SK-N-SH (cell line): ENCODE measurements at regions not wholly inside any gene's neighbourhood (a gene's known extent, or its start where the extent isn't known, plus 50 kb on each side); places are given as distances from the start of the nearest gene placed in this dataset.

ENCODE experiments used
- CTCF ChIA-PET: fragments of 300-600, 350-600 bp; formaldehyde crosslinking; extraction: SDS; loops from one replicate; lab custom pipeline; 2021; lab: Yijun Ruan, JAX
- POLR2A ChIA-PET: fragments of 350-600 bp; sonication (Branson Sonifier 250); formaldehyde crosslinking; extraction: SDS; loops from one replicate; lab custom pipeline; 2020; ENCODE audit warnings: antibody characterized with exemption, inconsistent platforms; lab: Yijun Ruan, JAX
- DNase-seq: peaks from one replicate; pipeline ENCODE4 v3.0.0; 2012
- H2AFZ ChIP-seq: fragments of 200-600 bp; sonication (generic); 2 replicates; pipeline ENCODE4 v1.8.1; 2016; ENCODE audit warnings: antibody characterized with exemption, mild to moderate bottlenecking, low read depth
- H3F3A ChIP-seq: fragments of 200-600 bp; sonication (generic); replicated peaks from 2 replicates; pipeline ENCODE3; 2016; ENCODE audit warnings: antibody characterized with exemption, mild to moderate bottlenecking; ENCODE audit not compliant: insufficient read depth
- H3K27ac ChIP-seq, 2 experiments: fragments of 200-500 bp in 1 of 2; fragments of 200-600 bp in 1 of 2; sonication (Bioruptor generic) in 1 of 2; sonication (generic), shearing (Covaris generic) in 1 of 2; 2 replicates each; pipeline versions ENCODE4 v1.5.1 to v1.6.1; 2014 to 2016; ENCODE audit warnings: low read depth in 2 of 2, inconsistent platforms in 1 of 2, low read length in 1 of 2, mild to moderate bottlenecking in 1 of 2, mixed read lengths in 1 of 2
- H3K27me3 ChIP-seq: fragments of 200-600 bp; sonication (generic), shearing (Covaris generic); 2 replicates; pipeline ENCODE4 v1.6.1; 2016; ENCODE audit warnings: mixed run types; ENCODE audit not compliant: insufficient read depth
- H3K36me3 ChIP-seq, 2 experiments: fragments of 200-500 bp in 1 of 2; fragments of 200-600 bp in 1 of 2; sonication (Bioruptor generic) in 1 of 2; sonication (generic) in 1 of 2; replicated peaks in 1 of 2; 2 replicates each; pipeline versions ENCODE3 to v1.5.1; 2014 to 2016; ENCODE audit warnings: low read length in 1 of 2, mild to moderate bottlenecking in 1 of 2; ENCODE audit not compliant: insufficient read depth in 2 of 2, control insufficient read depth in 1 of 2
- H3K4me1 ChIP-seq, 2 experiments: fragments of 200-500 bp in 1 of 2; fragments of 200-600 bp in 1 of 2; sonication (Bioruptor generic) in 1 of 2; sonication (generic), shearing (Covaris generic) in 1 of 2; 2 replicates each; pipeline versions ENCODE4 v1.5.1 to v1.6.1; 2014 to 2016; ENCODE audit warnings: low read depth in 1 of 2, low read length in 1 of 2, mixed run types in 1 of 2; ENCODE audit not compliant: insufficient read depth in 2 of 2, control insufficient read depth in 1 of 2
- H3K4me2 ChIP-seq: fragments of 200-600 bp; sonication (generic), shearing (Covaris generic); 2 replicates; pipeline ENCODE4 v1.6.1; 2017; ENCODE audit warnings: mixed run types
- H3K4me3 ChIP-seq, 2 experiments: fragments of 200-500 bp in 1 of 2; fragments of 200-600 bp in 1 of 2; sonication (Bioruptor generic) in 1 of 2; sonication (generic), shearing (Covaris generic) in 1 of 2; 2 replicates each; pipeline versions ENCODE4 v1.5.1 to v1.8.1; 2014 to 2016; ENCODE audit warnings: low read depth in 2 of 2, inconsistent platforms in 1 of 2, low read length in 1 of 2, mild to moderate bottlenecking in 1 of 2, mixed read lengths in 1 of 2, moderate library complexity in 1 of 2
- H3K79me2 ChIP-seq: fragments of 200-600 bp; sonication (generic); 2 replicates; pipeline ENCODE4 v1.8.1; 2017; ENCODE audit warnings: mild to moderate bottlenecking; ENCODE audit not compliant: insufficient read depth
- H3K9ac ChIP-seq: fragments of 200-600 bp; sonication (generic); 2 replicates; pipeline ENCODE4 v1.6.1; 2017; ENCODE audit warnings: mixed run types
- H3K9me2 ChIP-seq: fragments of 200-600 bp; sonication (generic); 2 replicates; pipeline ENCODE4 v1.6.1; 2017; ENCODE audit warnings: mixed run types
- H3K9me3 ChIP-seq: fragments of 200-600 bp; sonication (generic); 2 replicates; pipeline ENCODE4 v1.6.1; 2017; ENCODE audit warnings: mixed run types, mild to moderate bottlenecking, moderate library complexity
- H4K20me1 ChIP-seq: fragments of 200-600 bp; sonication (generic); 2 replicates; pipeline ENCODE4 v1.6.1; 2017; ENCODE audit warnings: mild to moderate bottlenecking, mixed run types; ENCODE audit not compliant: insufficient read depth
- CHD2 ChIP-seq: fragments of 150-350 bp; IDR thresholded peaks from 2 replicates; pipeline ENCODE4 v1.6.1; 2018; ENCODE audit warnings: low read length; ENCODE audit not compliant: partially characterized antibody
- FOXJ3 ChIP-seq: sonication (generic); formaldehyde crosslinking; IDR thresholded peaks from 2 replicates; pipeline ENCODE4 v1.5.1; 2020; ENCODE audit warnings: mild to moderate bottlenecking, missing genetic modification reagents
- GABPA ChIP-seq: IDR thresholded peaks from 2 replicates; pipeline ENCODE4 v1.4.0; 2012; ENCODE audit warnings: low read depth, mild to moderate bottlenecking
- JUND ChIP-seq: IDR thresholded peaks from 2 replicates; pipeline ENCODE4 v1.4.0; 2012
- MXI1 ChIP-seq: IDR thresholded peaks from 2 replicates; pipeline ENCODE4 v1.6.1; 2012; ENCODE audit warnings: mild to moderate bottlenecking, low read depth, low read length, improper control_type of control experiment
- NRF1 ChIP-seq: IDR thresholded peaks from 2 replicates; pipeline ENCODE4 v1.6.1; 2012; ENCODE audit warnings: low read depth, mild to moderate bottlenecking, low read length
- POLR2AphosphoS5 ChIP-seq: IDR thresholded peaks from 2 replicates; pipeline ENCODE4 v1.6.1; 2012; ENCODE audit warnings: low read depth, low read length
- RAD21 ChIP-seq: IDR thresholded peaks from 2 replicates; pipeline ENCODE4 v1.6.1; 2012; ENCODE audit warnings: mild to moderate bottlenecking, low read length
- RCOR1 ChIP-seq: fragments of 150-350 bp; IDR thresholded peaks from 2 replicates; pipeline ENCODE4 v1.6.1; 2017; ENCODE audit warnings: antibody characterized with exemption, low read length
- RFX5 ChIP-seq: IDR thresholded peaks from 2 replicates; pipeline ENCODE4 v1.6.1; 2012; ENCODE audit warnings: mild to moderate bottlenecking, improper control_type of control experiment, low read length
- RXRA ChIP-seq: IDR thresholded peaks from 2 replicates; pipeline ENCODE4 v1.4.0; 2012; ENCODE audit warnings: low read depth, mild to moderate bottlenecking, borderline replicate concordance
- SIN3A ChIP-seq: IDR thresholded peaks from 2 replicates; pipeline ENCODE4 v1.6.1; 2012; ENCODE audit warnings: low read depth, mild to moderate bottlenecking, low read length, moderate library complexity, borderline replicate concordance
- TAF1 ChIP-seq: IDR thresholded peaks from 2 replicates; pipeline ENCODE4 v1.6.1; 2012; ENCODE audit warnings: low read depth, mild to moderate bottlenecking, low read length, moderate library complexity, borderline replicate concordance
- TEAD4 ChIP-seq: IDR thresholded peaks from 2 replicates; pipeline ENCODE4 v1.4.0; 2012; ENCODE audit warnings: mild to moderate bottlenecking, borderline replicate concordance; ENCODE audit not compliant: insufficient read depth
- WGBS: methylation state at CpG from one replicate; pipeline ENCODE4 v1.1.6; 2017; ENCODE audit warnings: low lambda C conversion rate; 5-methylcytosine and 5-hydroxymethylcytosine counted together
- TF ChIP-seq, protein P1 (sequence below): IDR thresholded peaks from 2 replicates; pipeline ENCODE4 v1.4.0; 2012; ENCODE audit warnings: low read depth, borderline replicate concordance
- TF ChIP-seq, protein P2 (sequence below): fragments of 150-350 bp; IDR thresholded peaks from 2 replicates; pipeline ENCODE4 v1.6.1; 2016; ENCODE audit warnings: mild to moderate bottlenecking, low read depth, low read length
- TF ChIP-seq, protein P3 (sequence below): IDR thresholded peaks from 2 replicates; pipeline ENCODE4 v1.4.0; 2012; ENCODE audit warnings: low read depth
- TF ChIP-seq, protein P4 (sequence below): IDR thresholded peaks from 2 replicates; pipeline ENCODE4 v1.4.0; 2012; ENCODE audit warnings: low read depth, borderline replicate concordance

DNA sequence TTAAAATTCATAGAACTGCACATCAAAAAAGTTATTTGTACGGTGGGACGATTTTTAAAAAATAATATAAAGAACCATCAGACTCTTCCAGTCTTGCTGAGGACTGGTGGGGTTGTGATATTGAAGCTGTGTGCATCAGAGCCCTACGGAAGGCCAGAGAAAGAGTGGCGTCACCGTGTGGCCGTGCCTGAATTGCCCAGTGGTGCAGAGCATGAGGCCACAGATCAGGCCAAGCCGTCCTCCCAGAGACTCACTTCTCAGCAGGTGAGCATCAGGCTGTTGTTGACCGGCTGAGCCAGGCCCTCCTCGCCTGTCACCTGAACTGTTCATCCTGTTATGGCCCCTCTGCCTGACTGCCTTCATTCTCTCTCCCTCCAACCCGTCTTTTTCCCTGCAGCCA, 1013.9 kb downstream of the TBC1D22A start:
- Histone ChIP-seq H3F3A (no peaks in the 10 kb centered on the region), H3K36me3 (no peaks in the 10 kb centered on the region), H3K9ac (no peak overlapping the region), H3K27me3 (no peaks in the 10 kb centered on the region), H3K4me1 (no peaks in the 10 kb centered on the region; a peak in 1 of 4 replicates), H3K4me2 (no peak overlapping the region), H4K20me1 (no peaks in the 10 kb centered on the region), H3K9me2 (no peaks in the 10 kb centered on the region), H3K27ac (no peak overlapping the region), H2AFZ (no peak overlapping the region), H3K4me3 (no peak overlapping the region), H3K9me3 (no peaks in the 10 kb centered on the region), H3K79me2 (no peaks in the 10 kb centered on the region)
- TF ChIP-seq, protein P1, sequence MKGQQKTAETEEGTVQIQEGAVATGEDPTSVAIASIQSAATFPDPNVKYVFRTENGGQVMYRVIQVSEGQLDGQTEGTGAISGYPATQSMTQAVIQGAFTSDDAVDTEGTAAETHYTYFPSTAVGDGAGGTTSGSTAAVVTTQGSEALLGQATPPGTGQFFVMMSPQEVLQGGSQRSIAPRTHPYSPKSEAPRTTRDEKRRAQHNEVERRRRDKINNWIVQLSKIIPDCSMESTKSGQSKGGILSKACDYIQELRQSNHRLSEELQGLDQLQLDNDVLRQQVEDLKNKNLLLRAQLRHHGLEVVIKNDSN, result no peak
- TF ChIP-seq TEAD4, result no peak
- TF ChIP-seq, protein P2, sequence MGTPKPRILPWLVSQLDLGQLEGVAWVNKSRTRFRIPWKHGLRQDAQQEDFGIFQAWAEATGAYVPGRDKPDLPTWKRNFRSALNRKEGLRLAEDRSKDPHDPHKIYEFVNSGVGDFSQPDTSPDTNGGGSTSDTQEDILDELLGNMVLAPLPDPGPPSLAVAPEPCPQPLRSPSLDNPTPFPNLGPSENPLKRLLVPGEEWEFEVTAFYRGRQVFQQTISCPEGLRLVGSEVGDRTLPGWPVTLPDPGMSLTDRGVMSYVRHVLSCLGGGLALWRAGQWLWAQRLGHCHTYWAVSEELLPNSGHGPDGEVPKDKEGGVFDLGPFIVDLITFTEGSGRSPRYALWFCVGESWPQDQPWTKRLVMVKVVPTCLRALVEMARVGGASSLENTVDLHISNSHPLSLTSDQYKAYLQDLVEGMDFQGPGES, result no peak
- no peak for TF ChIP-seq RXRA
- TF ChIP-seq RFX5, result no peak
- TF ChIP-seq, protein P3, sequence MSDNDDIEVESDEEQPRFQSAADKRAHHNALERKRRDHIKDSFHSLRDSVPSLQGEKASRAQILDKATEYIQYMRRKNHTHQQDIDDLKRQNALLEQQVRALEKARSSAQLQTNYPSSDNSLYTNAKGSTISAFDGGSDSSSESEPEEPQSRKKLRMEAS, result no peak
- no peak for TF ChIP-seq MXI1
- no peak for TF ChIP-seq RCOR1
- no peak for TF ChIP-seq NRF1
- no peak for TF ChIP-seq RAD21
- TF ChIP-seq FOXJ3, result no peak
- TF ChIP-seq TAF1, result no peak
- no peak for DNase-seq
- POLR2A ChIA-PET, result no interaction called here
- WGBS, result 30% methylated on average over 10 of the region's 10 CpGs
- CTCF ChIA-PET, result interaction anchor here (1.8 kb wide), 1 partner anchor 9 kb away, joined by 4 read pairs; no protein-coding TSS in a partner anchor

DNA sequence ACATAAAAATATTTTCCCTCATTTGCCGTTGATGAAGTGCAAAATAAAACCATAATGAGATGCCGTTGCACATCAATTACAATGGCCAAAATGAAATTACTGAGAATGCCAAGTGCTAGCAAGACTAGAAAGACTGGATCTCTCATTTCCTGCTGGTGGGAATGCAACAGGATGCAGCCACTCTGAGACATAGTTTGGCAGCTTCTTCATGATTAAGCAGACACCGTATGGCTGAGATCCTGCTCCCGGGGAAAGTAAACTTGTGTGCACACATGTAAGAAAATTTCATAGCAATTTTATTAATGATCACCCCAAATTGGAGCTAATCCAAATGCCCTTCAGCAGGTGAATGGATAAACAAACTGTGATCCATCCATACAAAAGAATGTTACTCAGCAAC, 1013.2 kb downstream of the TBC1D22A start:
- H2AFZ ChIP-seq, result no peak overlapping the region
- H3K9ac ChIP-seq, result no peak overlapping the region
- no peaks in the 10 kb centered on the region for H3K79me2 ChIP-seq
- no peaks in the 10 kb centered on the region for H3K9me2 ChIP-seq
- no peak overlapping the region for H3K4me2 ChIP-seq
- CTCF ChIA-PET, result interaction anchor here (1.8 kb wide), 1 partner anchor 8 kb away, joined by 4 read pairs; no protein-coding TSS in a partner anchor
- H4K20me1 ChIP-seq, result no peaks in the 10 kb centered on the region
- H3K27me3 ChIP-seq, result no peaks in the 10 kb centered on the region
- H3K36me3 ChIP-seq, result no peaks in the 10 kb centered on the region
- no peak overlapping the region for H3K27ac ChIP-seq
- POLR2A ChIA-PET, result no interaction called here
- TF ChIP-seq TEAD4 (no peak), RCOR1 (no peak), POLR2AphosphoS5 (no peak), RFX5 (no peak), CHD2 (no peak), JUND (no peak), GABPA (no peak), NRF1 (no peak), SIN3A (no peak)
- TF ChIP-seq, protein P3, result no peak
- TF ChIP-seq, protein P1, result no peak
- TF ChIP-seq, protein P4, sequence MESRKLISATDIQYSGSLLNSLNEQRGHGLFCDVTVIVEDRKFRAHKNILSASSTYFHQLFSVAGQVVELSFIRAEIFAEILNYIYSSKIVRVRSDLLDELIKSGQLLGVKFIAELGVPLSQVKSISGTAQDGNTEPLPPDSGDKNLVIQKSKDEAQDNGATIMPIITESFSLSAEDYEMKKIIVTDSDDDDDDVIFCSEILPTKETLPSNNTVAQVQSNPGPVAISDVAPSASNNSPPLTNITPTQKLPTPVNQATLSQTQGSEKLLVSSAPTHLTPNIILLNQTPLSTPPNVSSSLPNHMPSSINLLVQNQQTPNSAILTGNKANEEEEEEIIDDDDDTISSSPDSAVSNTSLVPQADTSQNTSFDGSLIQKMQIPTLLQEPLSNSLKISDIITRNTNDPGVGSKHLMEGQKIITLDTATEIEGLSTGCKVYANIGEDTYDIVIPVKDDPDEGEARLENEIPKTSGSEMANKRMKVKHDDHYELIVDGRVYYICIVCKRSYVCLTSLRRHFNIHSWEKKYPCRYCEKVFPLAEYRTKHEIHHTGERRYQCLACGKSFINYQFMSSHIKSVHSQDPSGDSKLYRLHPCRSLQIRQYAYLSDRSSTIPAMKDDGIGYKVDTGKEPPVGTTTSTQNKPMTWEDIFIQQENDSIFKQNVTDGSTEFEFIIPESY, result no peak
- TF ChIP-seq, all 33 proteins: peak for 0
- H3F3A ChIP-seq, result no peaks in the 10 kb centered on the region
- no peak for DNase-seq
- no peaks in the 10 kb centered on the region; a peak in 1 of 4 replicates for H3K4me1 ChIP-seq
- 13% methylated on average over 4 of the region's 4 CpGs for WGBS
- H3K4me3 ChIP-seq, result no peak overlapping the region
- H3K9me3 ChIP-seq, result no peaks in the 10 kb centered on the region
